Neural cell (in vitro differentiated cells): ENCODE measurements at regions not wholly inside any gene's neighbourhood (a gene's known extent, or its start where the extent isn't known, plus 50 kb on each side); places are given as distances from the start of the nearest gene placed in this dataset.
A peak's percentile ranks its signal among the peaks of the same experiment; 100 is the strongest.

ENCODE experiments used
- H2AFZ ChIP-seq: fragments of 200-600, 300-800 bp; sonication (generic), shearing (Covaris generic); 2 replicates; pipeline ENCODE4 v1.6.0; 2014; ENCODE audit warnings: low read depth, mild to moderate bottlenecking, antibody characterized with exemption, low read length, moderate library complexity
- H3F3A ChIP-seq: fragments of 200-600 bp; shearing (Covaris generic); 2 replicates; pipeline ENCODE4 v1.6.1; 2016; ENCODE audit warnings: mild to moderate bottlenecking, moderate library complexity, mixed read lengths, antibody characterized with exemption, low read length; ENCODE audit not compliant: insufficient read depth, poor library complexity, severe bottlenecking
- H3K27ac ChIP-seq: fragments of 200-600, 300-800 bp; sonication (generic), shearing (Covaris generic); 2 replicates; pipeline ENCODE4 v1.5.1; 2014; ENCODE audit warnings: mild to moderate bottlenecking, low read length, moderate library complexity
- H3K27me3 ChIP-seq: fragments of 300-800, 200-600 bp; sonication (generic), shearing (Covaris generic); 2 replicates; pipeline ENCODE4 v1.6.0; 2014; ENCODE audit warnings: mild to moderate bottlenecking, low read depth, low read length, moderate library complexity; ENCODE audit not compliant: insufficient read depth
- H3K36me3 ChIP-seq: fragments of 300-800, 200-600 bp; sonication (generic), shearing (Covaris generic); 2 replicates; pipeline ENCODE4 v1.5.1; 2014; ENCODE audit warnings: mild to moderate bottlenecking, antibody characterized with exemption, low read length, moderate library complexity; ENCODE audit not compliant: insufficient read depth
- H3K4me2 ChIP-seq: fragments of 300-800, 200-600 bp; sonication (generic), shearing (Covaris generic); 2 replicates; pipeline ENCODE4 v1.6.0; 2014; ENCODE audit warnings: mild to moderate bottlenecking, low read length
- H3K4me3 ChIP-seq: fragments of 300-800, 200-600 bp; sonication (generic), shearing (Covaris generic); 2 replicates; pipeline ENCODE4 v1.5.1; 2014; ENCODE audit warnings: mild to moderate bottlenecking, low read length, moderate library complexity
- H3K79me2 ChIP-seq: fragments of 200-600 bp; shearing (Covaris generic); replicated peaks from 2 replicates; pipeline ENCODE4 v1.6.0; 2014; ENCODE audit warnings: mild to moderate bottlenecking, low read length, moderate library complexity; ENCODE audit not compliant: insufficient read depth
- H3K9ac ChIP-seq: fragments of 300-800, 200-600 bp; sonication (generic), shearing (Covaris generic); 2 replicates; pipeline ENCODE4 v1.6.1; 2016; ENCODE audit warnings: mild to moderate bottlenecking, low read length, mixed read lengths
- H3K9me2 ChIP-seq: fragments of 200-600 bp; shearing (Covaris generic); 2 replicates; pipeline ENCODE4 v1.6.1; 2016; ENCODE audit warnings: mild to moderate bottlenecking, low read length, mixed read lengths; ENCODE audit not compliant: insufficient read depth
- H3K9me3 ChIP-seq: fragments of 200-600, 300-800 bp; sonication (generic), shearing (Covaris generic); 2 replicates; pipeline ENCODE4 v1.6.1; 2016; ENCODE audit warnings: mild to moderate bottlenecking, mixed run types, low read length, moderate library complexity, mixed read lengths
- H4K20me1 ChIP-seq: fragments of 200-600 bp; shearing (Covaris generic); 2 replicates; pipeline ENCODE4 v1.6.1; 2016; ENCODE audit warnings: mild to moderate bottlenecking, mixed run types; ENCODE audit not compliant: insufficient read depth
- CTCF ChIP-seq: fragments of 450-650 bp; IDR thresholded peaks from 2 replicates; pipeline ENCODE4 v1.5.1; 2014; ENCODE audit warnings: antibody characterized with exemption, mild to moderate bottlenecking, moderate library complexity; ENCODE audit not compliant: poor library complexity, severe bottlenecking
- EP300 ChIP-seq: fragments of 450-650 bp; conservative IDR thresholded peaks from 2 replicates; pipeline ENCODE4 v1.6.1; 2014; ENCODE audit warnings: antibody characterized with exemption, mild to moderate bottlenecking, moderate library complexity; ENCODE audit not compliant: poor library complexity, severe bottlenecking
- EZH2 ChIP-seq: fragments of 200-600, 300-800 bp; shearing (Covaris generic), sonication (generic); IDR thresholded peaks from 2 replicates; pipeline ENCODE4 v1.6.1; 2014; ENCODE audit warnings: antibody characterized with exemption, low read length, borderline replicate concordance, mild to moderate bottlenecking; ENCODE audit not compliant: insufficient read depth, poor library complexity, severe bottlenecking
- MXI1 ChIP-seq: fragments of 450-650 bp; conservative IDR thresholded peaks from 2 replicates; pipeline ENCODE4 v1.6.1; 2014; ENCODE audit warnings: antibody characterized with exemption, mild to moderate bottlenecking; ENCODE audit not compliant: poor library complexity, severe bottlenecking
- POLR2AphosphoS5 ChIP-seq: IDR thresholded peaks from 2 replicates; pipeline ENCODE4 v1.6.1; 2012
- RAD21 ChIP-seq: fragments of 450-650 bp; conservative IDR thresholded peaks from 2 replicates; pipeline ENCODE4 v1.6.1; 2014; ENCODE audit warnings: antibody characterized with exemption, mild to moderate bottlenecking, moderate library complexity
- REST ChIP-seq: IDR thresholded peaks from 2 replicates; pipeline ENCODE4 v1.6.1; 2012; ENCODE audit warnings: borderline replicate concordance
- SMC3 ChIP-seq: fragments of 450-650 bp; conservative IDR thresholded peaks from 2 replicates; pipeline ENCODE4 v1.6.1; 2014; ENCODE audit warnings: antibody characterized with exemption, mild to moderate bottlenecking, moderate library complexity; ENCODE audit not compliant: poor library complexity
- TAF1 ChIP-seq: IDR thresholded peaks from 2 replicates; pipeline ENCODE4 v1.6.1; 2012; ENCODE audit warnings: low read depth

GRCh38 chr13:110012102-110012739 is 225.8 kb upstream of the IRS2 start:
- Histone ChIP-seq H3K9me3 (no peaks in the 10 kb centered on the region), H3K9ac (no peak overlapping the region), H3K4me3 (no peak overlapping the region), H3K79me2 (no peaks in the 10 kb centered on the region), H3F3A (no peaks in the 10 kb centered on the region), H3K4me2 (no peak overlapping the region), H4K20me1 (no peaks in the 10 kb centered on the region), H3K36me3 (no peaks in the 10 kb centered on the region), H3K9me2 (no peaks in the 10 kb centered on the region), H2AFZ (no peak overlapping the region), H3K27me3 (no peaks in the 10 kb centered on the region), H3K27ac (no peak overlapping the region)
- TF ChIP-seq MXI1 = no peak

GRCh38 chr13:110010404-110011138 is 224.2 kb upstream of the IRS2 start:
- H3K27me3 ChIP-seq = no peaks in the 10 kb centered on the region
- no peaks in the 10 kb centered on the region for H3K36me3 ChIP-seq
- no peaks in the 10 kb centered on the region for H3K9me2 ChIP-seq
- H2AFZ ChIP-seq = no peak overlapping the region
- H3K9me3 ChIP-seq = no peaks in the 10 kb centered on the region
- peak overlapping the region; percentile 37 for H3K4me3 ChIP-seq
- no peaks in the 10 kb centered on the region for H3F3A ChIP-seq
- no peak overlapping the region for H3K9ac ChIP-seq
- H3K4me2 ChIP-seq = no peak overlapping the region
- H4K20me1 ChIP-seq = no peaks in the 10 kb centered on the region
- peak overlapping the region; percentile 42 for H3K27ac ChIP-seq
- no peaks in the 10 kb centered on the region for H3K79me2 ChIP-seq
- TF ChIP-seq EZH2 (no peak), RAD21 (peak; percentile 22), EP300 (peak; percentile 87), REST (peak; percentile 55), CTCF (no peak), TAF1 (no peak), MXI1 (peak; percentile 24), SMC3 (peak; percentile 18), POLR2AphosphoS5 (peak; percentile 85)
